ENCODE measurements at regions not wholly inside any gene's neighbourhood (a gene's known extent, or its start where the extent isn't known, plus 50 kb on each side); places are given as distances from the start of the nearest gene placed in this dataset.
"Not testable (repeated sequence)": the region's sequence is repeated elsewhere in the genome, so short reads cannot be mapped to it uniquely, and the experiment has no call there.

- ATAC-seq (ENCODE audit: poor library complexity) (no peak), DNase-seq (no peak)
- Mint-ChIP-seq H3K36me3 (ENCODE audit: low read depth) (no peaks in the 10 kb centered on the region), H3K4me1 (ENCODE audit: low read depth) (no peaks in the 10 kb centered on the region), H3K27me3 (peaks cover 9% of the 10 kb centered on the region), H3K27ac (no peak overlapping the region), H3K9me3 (peaks cover 2% of the 10 kb centered on the region), H3K4me3 (no peak overlapping the region)
- Histone ChIP-seq H3K27me3 (ENCODE audit: control insufficient read depth in 1 of 2, insufficient read depth in 2 of 2, low read length in 2 of 2) (peaks cover 7% of the 10 kb centered on the region in 2 experiments), H3K4me3 (ENCODE audit: low read length) (no peak overlapping the region), H3K27ac (ENCODE audit: low read depth in 1 of 2, low read length in 2 of 2) (no peak overlapping the region), H3K36me3 (ENCODE audit: insufficient read depth, low read length) (no peaks in the 10 kb centered on the region), H3K4me1 (ENCODE audit: insufficient read depth, low read length) (no peaks in the 10 kb centered on the region), H3K9me3 (ENCODE audit: control insufficient read depth in 1 of 2, insufficient read depth in 1 of 2, low read length in 2 of 2) (peaks cover 11 to 32% of the 10 kb centered on the region in 2 experiments)
- POLR2A ChIA-PET, result no interaction called here
- no peak for TF ChIP-seq CTCF (IDR thresholded peaks at IDR 0.05)
- intact Hi-C loops (cut with DNase I, micrococcal nuclease), result no loop called here
- CTCF ChIA-PET, result no interaction called here
These were observed 195.2 kb upstream of the FOXK1 start for GRCh38 chr7:4486907-4487306.

- H3K4me3 ChIP-seq (ENCODE audit: low read length); H3K36me3 Mint-ChIP-seq (ENCODE audit: low read depth); H3K4me1 Mint-ChIP-seq (ENCODE audit: low read depth); ATAC-seq (ENCODE audit: poor library complexity); H3K4me1 ChIP-seq (ENCODE audit: insufficient read depth, low read length); H3K27ac ChIP-seq (ENCODE audit: low read depth in 1 of 2, low read length in 2 of 2); POLR2A ChIA-PET; H3K27me3 Mint-ChIP-seq; DNase-seq; intact Hi-C loops (cut with DNase I, micrococcal nuclease); H3K27ac Mint-ChIP-seq; CTCF ChIA-PET; H3K27me3 ChIP-seq (ENCODE audit: control insufficient read depth in 1 of 2, insufficient read depth in 2 of 2, low read length in 2 of 2); H3K4me3 Mint-ChIP-seq; H3K9me3 Mint-ChIP-seq; H3K36me3 ChIP-seq (ENCODE audit: insufficient read depth, low read length): not testable (repeated sequence)
- peaks cover 13 to 36% of the 10 kb centered on the region in 2 experiments for H3K9me3 ChIP-seq (ENCODE audit: control insufficient read depth in 1 of 2, insufficient read depth in 1 of 2, low read length in 2 of 2)
These were observed 185.2 kb upstream of the FOXK1 start for GRCh38 chr7:4496911-4497310.

- Histone ChIP-seq H3K4me1 (ENCODE audit: insufficient read depth, low read length) (no peaks in the 10 kb centered on the region), H3K27me3 (ENCODE audit: control insufficient read depth in 1 of 2, insufficient read depth in 2 of 2, low read length in 2 of 2) (no peaks in the 10 kb centered on the region), H3K27ac (ENCODE audit: low read depth in 1 of 2, low read length in 2 of 2) (no peak overlapping the region), H3K4me3 (ENCODE audit: low read length) (no peak overlapping the region), H3K36me3 (ENCODE audit: insufficient read depth, low read length) (no peaks in the 10 kb centered on the region), H3K9me3 (ENCODE audit: control insufficient read depth in 1 of 2, insufficient read depth in 1 of 2, low read length in 2 of 2) (peaks cover 13 to 27% of the 10 kb centered on the region in 2 experiments)
- Mint-ChIP-seq H3K36me3 (ENCODE audit: low read depth) (no peaks in the 10 kb centered on the region), H3K27me3 (peaks cover 5% of the 10 kb centered on the region), H3K27ac (no peak overlapping the region), H3K4me1 (ENCODE audit: low read depth) (no peaks in the 10 kb centered on the region), H3K4me3 (no peak overlapping the region), H3K9me3 (peaks cover 7% of the 10 kb centered on the region)
- ChIA-PET POLR2A (no interaction called here), CTCF (no interaction called here)
- intact Hi-C loops (cut with DNase I, micrococcal nuclease), result no loop called here
- DNase-seq, result no peak
- no peak for TF ChIP-seq CTCF (IDR thresholded peaks at IDR 0.05)
- no peak for ATAC-seq (ENCODE audit: poor library complexity)
These were observed 181.3 kb upstream of the FOXK1 start for GRCh38 chr7:4500812-4501211.

- H3K36me3 Mint-ChIP-seq (ENCODE audit: low read depth); H3K27me3 Mint-ChIP-seq; H3K27ac Mint-ChIP-seq; DNase-seq; H3K4me3 Mint-ChIP-seq; H3K9me3 Mint-ChIP-seq; POLR2A ChIA-PET; ATAC-seq (ENCODE audit: poor library complexity); H3K4me3 ChIP-seq (ENCODE audit: low read length); H3K36me3 ChIP-seq (ENCODE audit: insufficient read depth, low read length); intact Hi-C loops (cut with DNase I, micrococcal nuclease); H3K27me3 ChIP-seq (ENCODE audit: control insufficient read depth in 1 of 2, insufficient read depth in 2 of 2, low read length in 2 of 2); H3K4me1 ChIP-seq (ENCODE audit: insufficient read depth, low read length); CTCF ChIA-PET; H3K4me1 Mint-ChIP-seq (ENCODE audit: low read depth); H3K27ac ChIP-seq (ENCODE audit: low read depth in 1 of 2, low read length in 2 of 2); H3K9me3 ChIP-seq (ENCODE audit: control insufficient read depth in 1 of 2, insufficient read depth in 1 of 2, low read length in 2 of 2): not testable (repeated sequence)
These were observed 174.2 kb upstream of the FOXK1 start for GRCh38 chr7:4507886-4508285.

Data from CD4-positive, alpha-beta T cell (primary cell).